LNCAP (cell line): ENCODE measurements at regions not wholly inside any gene's neighbourhood (a gene's known extent, or its start where the extent isn't known, plus 50 kb on each side); places are given as distances from the start of the nearest gene placed in this dataset.

Experiments used
- TF ChIP-seq, protein P1 (sequence below): fragments of 450-650 bp; IDR thresholded peaks from 2 replicates; pipeline ENCODE4 v1.5.1; 2017; ENCODE audit warnings: mild to moderate bottlenecking

GRCh38 chr4:123904882-123905281 is 508.3 kb downstream of the SPRY1 start:
- TF ChIP-seq, protein P1, sequence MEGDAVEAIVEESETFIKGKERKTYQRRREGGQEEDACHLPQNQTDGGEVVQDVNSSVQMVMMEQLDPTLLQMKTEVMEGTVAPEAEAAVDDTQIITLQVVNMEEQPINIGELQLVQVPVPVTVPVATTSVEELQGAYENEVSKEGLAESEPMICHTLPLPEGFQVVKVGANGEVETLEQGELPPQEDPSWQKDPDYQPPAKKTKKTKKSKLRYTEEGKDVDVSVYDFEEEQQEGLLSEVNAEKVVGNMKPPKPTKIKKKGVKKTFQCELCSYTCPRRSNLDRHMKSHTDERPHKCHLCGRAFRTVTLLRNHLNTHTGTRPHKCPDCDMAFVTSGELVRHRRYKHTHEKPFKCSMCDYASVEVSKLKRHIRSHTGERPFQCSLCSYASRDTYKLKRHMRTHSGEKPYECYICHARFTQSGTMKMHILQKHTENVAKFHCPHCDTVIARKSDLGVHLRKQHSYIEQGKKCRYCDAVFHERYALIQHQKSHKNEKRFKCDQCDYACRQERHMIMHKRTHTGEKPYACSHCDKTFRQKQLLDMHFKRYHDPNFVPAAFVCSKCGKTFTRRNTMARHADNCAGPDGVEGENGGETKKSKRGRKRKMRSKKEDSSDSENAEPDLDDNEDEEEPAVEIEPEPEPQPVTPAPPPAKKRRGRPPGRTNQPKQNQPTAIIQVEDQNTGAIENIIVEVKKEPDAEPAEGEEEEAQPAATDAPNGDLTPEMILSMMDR: no peak

GRCh38 chr4:123913598-123913997 is 517.0 kb downstream of the SPRY1 start:
- TF ChIP-seq, protein P1: no peak

- TF ChIP-seq, protein P1: no peak
Measured at GRCh38 chr4:123916821-123917220, 520.2 kb downstream of the SPRY1 start.

GRCh38 chr4:123919576-123920098 is 523.0 kb downstream of the SPRY1 start:
- TF ChIP-seq, protein P1: no peak

GRCh38 chr4:123921339-123921738 is 524.7 kb downstream of the SPRY1 start:
- TF ChIP-seq, protein P1: no peak

GRCh38 chr4:123922847-123923246 is 526.3 kb downstream of the SPRY1 start:
- TF ChIP-seq, protein P1: no peak

- TF ChIP-seq, protein P1: no peak
Measured at GRCh38 chr4:123924536-123924935, 527.9 kb downstream of the SPRY1 start.

GRCh38 chr4:123929565-123929964 is 533.0 kb downstream of the SPRY1 start:
- TF ChIP-seq, protein P1: no peak
